OCI-LY3 (cell line): ENCODE measurements at regions not wholly inside any gene's neighbourhood (a gene's known extent, or its start where the extent isn't known, plus 50 kb on each side); places are given as distances from the start of the nearest gene placed in this dataset.

Experiments used
- H2AFZ ChIP-seq: fragments of 200-600, 300-600 bp; shearing (Covaris generic); 2 replicates; pipeline ENCODE4 v1.6.0; 2014; ENCODE audit warnings: antibody characterized with exemption, low read depth, low read length
- H3K27ac ChIP-seq: fragments of 200-600, 300-600 bp; sonication (generic); 2 replicates; pipeline ENCODE4 v1.5.1; 2014; ENCODE audit warnings: mild to moderate bottlenecking, low read length, moderate library complexity, mixed read lengths
- H3K27me3 ChIP-seq: fragments of 200-600, 300-600 bp; sonication (generic); 2 replicates; pipeline ENCODE4 v1.6.1; 2014; ENCODE audit warnings: low read depth, low read length, mixed read lengths
- H3K36me3 ChIP-seq: fragments of 200-600, 300-600 bp; sonication (generic); replicated peaks from 2 replicates; pipeline ENCODE3; 2014; ENCODE audit warnings: low read depth, low read length, mixed read lengths
- H3K4me1 ChIP-seq: fragments of 300-600, 200-600 bp; sonication (generic); 2 replicates; pipeline ENCODE4 v1.6.1; 2014; ENCODE audit warnings: low read length, mixed read lengths
- H3K4me2 ChIP-seq: fragments of 200-600, 300-600 bp; sonication (generic); 2 replicates; pipeline ENCODE4 v1.6.1; 2014; ENCODE audit warnings: low read length, mixed read lengths
- H3K4me3 ChIP-seq: fragments of 300-600, 200-600 bp; sonication (generic); 2 replicates; pipeline ENCODE4 v1.5.1; 2014; ENCODE audit warnings: antibody characterized with exemption, mild to moderate bottlenecking, low read length, moderate library complexity
- H3K79me2 ChIP-seq: fragments of 300-600, 200-600 bp; shearing (Covaris generic); 2 replicates; pipeline ENCODE4 v1.6.1; 2014; ENCODE audit warnings: mild to moderate bottlenecking, low read length, mixed read lengths
- H3K9ac ChIP-seq: fragments of 300-600, 200-600 bp; shearing (Covaris generic); 2 replicates; pipeline ENCODE4 v1.6.0; 2014; ENCODE audit warnings: mild to moderate bottlenecking, low read length, moderate library complexity
- H3K9me3 ChIP-seq: fragments of 200-600, 300-600 bp; shearing (Covaris generic); 2 replicates; pipeline ENCODE4 v1.6.1; 2014; ENCODE audit warnings: low read length, mixed read lengths; ENCODE audit not compliant: insufficient read depth
- H4K20me1 ChIP-seq: fragments of 200-600, 300-600 bp; sonication (generic); 2 replicates; pipeline ENCODE4 v1.6.1; 2016; ENCODE audit warnings: low read length, mixed read lengths; ENCODE audit not compliant: insufficient read depth
- CTCF ChIP-seq: fragments of 200-600, 300-600 bp; sonication (generic); IDR thresholded peaks from 2 replicates; pipeline ENCODE4 v1.5.1; 2014; ENCODE audit warnings: antibody characterized with exemption, low read length, low read depth
- EZH2phosphoT487 ChIP-seq: fragments of 200-600 bp; shearing (Covaris generic); IDR thresholded peaks from 2 replicates; pipeline ENCODE4 v1.6.1; 2018; ENCODE audit warnings: antibody characterized with exemption, mixed run types, low read depth

- TF ChIP-seq EZH2phosphoT487: no peak
- TF ChIP-seq CTCF: no peak
- no peak overlapping the region for H2AFZ ChIP-seq
- no peaks in the 10 kb centered on the region; the same call in 1 of the 2 replicates for H3K4me1 ChIP-seq
- no peak overlapping the region for H3K4me3 ChIP-seq
- H3K36me3 ChIP-seq: no peaks in the 10 kb centered on the region
- no peak overlapping the region for H3K27ac ChIP-seq
- no peak overlapping the region for H3K9ac ChIP-seq
- H3K4me2 ChIP-seq: no peak overlapping the region
- H3K27me3 ChIP-seq: no peaks in the 10 kb centered on the region
- H4K20me1 ChIP-seq: no peaks in the 10 kb centered on the region
- no peaks in the 10 kb centered on the region for H3K79me2 ChIP-seq
- H3K9me3 ChIP-seq: no peaks in the 10 kb centered on the region
Measured at GRCh38 chr18:41853280-41853679, 101.8 kb upstream of the PIK3C3 start.

GRCh38 chr18:41850781-41851180 lies 104.3 kb upstream of the PIK3C3 start:
- Histone ChIP-seq H3K79me2 (no peaks in the 10 kb centered on the region), H3K4me2 (no peak overlapping the region), H3K4me3 (no peak overlapping the region), H2AFZ (no peak overlapping the region), H3K36me3 (no peaks in the 10 kb centered on the region), H3K27ac (no peak overlapping the region), H3K9me3 (no peaks in the 10 kb centered on the region), H3K27me3 (no peaks in the 10 kb centered on the region), H3K9ac (no peak overlapping the region), H3K4me1 (no peaks in the 10 kb centered on the region; the same call in 1 of the 2 replicates), H4K20me1 (no peaks in the 10 kb centered on the region)
- TF ChIP-seq CTCF: no peak
- TF ChIP-seq EZH2phosphoT487: no peak

GRCh38 chr18:41849632-41850031 lies 105.4 kb upstream of the PIK3C3 start:
- H3K9ac ChIP-seq: no peak overlapping the region
- no peaks in the 10 kb centered on the region for H3K36me3 ChIP-seq
- H2AFZ ChIP-seq: no peak overlapping the region
- no peak overlapping the region for H3K27ac ChIP-seq
- peaks cover 3% of the 10 kb centered on the region; the same call in 1 of the 2 replicates for H3K9me3 ChIP-seq
- TF ChIP-seq CTCF (no peak), EZH2phosphoT487 (no peak)
- no peaks in the 10 kb centered on the region for H4K20me1 ChIP-seq
- H3K27me3 ChIP-seq: no peaks in the 10 kb centered on the region
- H3K4me1 ChIP-seq: no peaks in the 10 kb centered on the region; the same call in 1 of the 2 replicates
- no peaks in the 10 kb centered on the region for H3K79me2 ChIP-seq
- no peak overlapping the region for H3K4me3 ChIP-seq
- no peak overlapping the region for H3K4me2 ChIP-seq

GRCh38 chr18:41845563-41845962 lies 109.5 kb upstream of the PIK3C3 start:
- TF ChIP-seq CTCF (no peak), EZH2phosphoT487 (no peak)
- Histone ChIP-seq H3K4me1 (no peaks in the 10 kb centered on the region), H3K36me3 (no peaks in the 10 kb centered on the region), H3K9me3 (peaks cover 3% of the 10 kb centered on the region; the same call in 1 of the 2 replicates), H3K4me3 (no peak overlapping the region), H3K27ac (no peak overlapping the region), H3K4me2 (no peak overlapping the region), H2AFZ (no peak overlapping the region), H4K20me1 (no peaks in the 10 kb centered on the region), H3K79me2 (no peaks in the 10 kb centered on the region), H3K27me3 (no peaks in the 10 kb centered on the region), H3K9ac (no peak overlapping the region)
